Gastrocnemius medialis (tissue), 4 donors: ENCODE measurements at regions not wholly inside any gene's neighbourhood (a gene's known extent, or its start where the extent isn't known, plus 50 kb on each side); places are given as distances from the start of the nearest gene placed in this dataset.

ENCODE experiments used
- ATAC-seq, 2 donors: fragments of 150-250 bp; one replicate each; pipeline ENCODE4 v1.9.1; 2016
- DNase-seq, 2 donors: peaks; one replicate each; pipeline ENCODE4 v3.0.0-alpha.2; 2019
- H3K27ac ChIP-seq, 4 donors: fragments of 200-600 bp; sonication (generic); 1 replicate in 1 of 4; 2 replicates in 3 of 4; pipeline ENCODE4 v1.5.1; 2016 to 2018; ENCODE audit warnings: mild to moderate bottlenecking in 2 of 4, moderate library complexity in 1 of 4
- H3K27me3 ChIP-seq, 3 donors: fragments of 200-600 bp; sonication (generic) in 2 of 3; 1 replicate in 1 of 3; 2 replicates in 2 of 3; pipeline versions ENCODE4 v1.5.1 to v1.6.0; 2016 to 2019; ENCODE audit warnings: mild to moderate bottlenecking in 1 of 3, moderate library complexity in 1 of 3
- H3K36me3 ChIP-seq, 2 donors: fragments of 200-600 bp; sonication (generic) in 1 of 2; one replicate each; pipeline ENCODE4 v1.5.1; 2017 to 2018
- H3K4me1 ChIP-seq, 2 donors: fragments of 200-600 bp; sonication (generic) in 1 of 2; one replicate each; pipeline ENCODE4 v1.5.1; 2016 to 2017; ENCODE audit warnings: mild to moderate bottlenecking in 2 of 2
- H3K4me3 ChIP-seq, 4 donors: fragments of 200-600 bp; sonication (generic) in 3 of 4; 1 replicate in 1 of 4; 2 replicates in 3 of 4; pipeline ENCODE4 v1.5.1; 2016 to 2019; ENCODE audit warnings: mild to moderate bottlenecking in 2 of 4
- H3K9me3 ChIP-seq, 3 donors: fragments of 200-600 bp; sonication (generic) in 2 of 3; 1 replicate in 1 of 3; 2 replicates in 2 of 3; pipeline ENCODE4 v1.5.1; 2016 to 2019
- CTCF ChIP-seq, 5 experiments: fragments of 450-650 bp in 3 of 5; fragments of 200-600 bp in 2 of 5; sonication (generic) in 2 of 5; IDR thresholded peaks in 4 of 5; conservative IDR thresholded peaks in 1 of 5; 1 replicate in 4 of 5; 2 replicates in 1 of 5; pipeline ENCODE4 v1.5.1; 2016 to 2019; ENCODE audit warnings: antibody characterized with exemption in 5 of 5, mild to moderate bottlenecking in 3 of 5, moderate library complexity in 3 of 5
- POLR2A ChIP-seq, 2 donors: fragments of 450-650 bp; IDR thresholded peaks; one replicate each; pipeline ENCODE4 v1.6.1; 2017; ENCODE audit warnings: antibody characterized with exemption in 2 of 2, mild to moderate bottlenecking in 2 of 2, moderate library complexity in 2 of 2
- in situ Hi-C, 4 donors: fragments of 200-750 bp; cut with MboI; loops; one replicate each; pipeline versions ENCODE4 v1.15.0 to v1.8.0; 2017; ENCODE audit warnings: low sequenced_read_pairs in 4 of 4
- intact Hi-C: fragments of 100-400 bp; cut with DNase I; formaldehyde crosslinking; loops from one replicate; pipeline ENCODE4 v1.15.1; 2023; ENCODE audit warnings: low total_unique reads

- ATAC-seq (no peak), DNase-seq (no peak)
- H3K4me3 ChIP-seq = no peak overlapping the region
- in situ Hi-C loops (no loop called here), intact Hi-C loops (no loop called here)
- no peaks in the 10 kb centered on the region for H3K27me3 ChIP-seq
- no peaks in the 10 kb centered on the region for H3K36me3 ChIP-seq
- H3K27ac ChIP-seq = no peak overlapping the region
- TF ChIP-seq POLR2A (IDR thresholded peaks at IDR 0.05) = no peak
- no peak for TF ChIP-seq CTCF (IDR thresholded peaks at IDR 0.05 in 4 of 5, conservative IDR thresholded peaks at IDR 0.05 in 1 of 5)
- no peaks in the 10 kb centered on the region for H3K4me1 ChIP-seq
- no peaks in the 10 kb centered on the region for H3K9me3 ChIP-seq
Measured at GRCh38 chr22:47715866-47716578, 953.6 kb downstream of the TBC1D22A start.

- ATAC-seq (no peak), DNase-seq (no peak)
- Histone ChIP-seq H3K27ac (no peak overlapping the region), H3K9me3 (no peaks in the 10 kb centered on the region), H3K36me3 (no peaks in the 10 kb centered on the region), H3K4me1 (no peaks in the 10 kb centered on the region), H3K27me3 (no peaks in the 10 kb centered on the region), H3K4me3 (no peak overlapping the region)
- in situ Hi-C loops (no loop called here), intact Hi-C loops (no loop called here)
- TF ChIP-seq CTCF (IDR thresholded peaks at IDR 0.05 in 4 of 5, conservative IDR thresholded peaks at IDR 0.05 in 1 of 5) = no peak
- TF ChIP-seq POLR2A (IDR thresholded peaks at IDR 0.05) = no peak
Measured at GRCh38 chr22:47713941-47714340, 951.5 kb downstream of the TBC1D22A start.

GRCh38 chr22:47710135-47710534 lies 947.7 kb downstream of the TBC1D22A start:
- no peak overlapping the region for H3K27ac ChIP-seq
- no peaks in the 10 kb centered on the region for H3K36me3 ChIP-seq
- no peak for DNase-seq
- no peaks in the 10 kb centered on the region for H3K4me1 ChIP-seq
- intact Hi-C loops = no loop called here
- TF ChIP-seq CTCF (IDR thresholded peaks at IDR 0.05 in 4 of 5, conservative IDR thresholded peaks at IDR 0.05 in 1 of 5) (no peak), POLR2A (IDR thresholded peaks at IDR 0.05) (no peak)
- H3K27me3 ChIP-seq = no peaks in the 10 kb centered on the region
- no peak overlapping the region for H3K4me3 ChIP-seq
- no peak for ATAC-seq
- no peaks in the 10 kb centered on the region for H3K9me3 ChIP-seq
- in situ Hi-C loops = no loop called here

- H3K9me3 ChIP-seq = no peaks in the 10 kb centered on the region
- H3K36me3 ChIP-seq = no peaks in the 10 kb centered on the region
- H3K27ac ChIP-seq = no peak overlapping the region
- DNase-seq = no peak
- TF ChIP-seq CTCF (IDR thresholded peaks at IDR 0.05 in 4 of 5, conservative IDR thresholded peaks at IDR 0.05 in 1 of 5) (no peak), POLR2A (IDR thresholded peaks at IDR 0.05) (no peak)
- ATAC-seq = no peak
- H3K27me3 ChIP-seq = no peaks in the 10 kb centered on the region
- no peaks in the 10 kb centered on the region for H3K4me1 ChIP-seq
- in situ Hi-C loops (no loop called here), intact Hi-C loops (no loop called here)
- no peak overlapping the region for H3K4me3 ChIP-seq
Measured at GRCh38 chr22:47705350-47705749, 942.9 kb downstream of the TBC1D22A start.

GRCh38 chr22:47698906-47699305 lies 936.5 kb downstream of the TBC1D22A start:
- Histone ChIP-seq H3K4me1 (no peaks in the 10 kb centered on the region), H3K27ac (no peak overlapping the region), H3K9me3 (no peaks in the 10 kb centered on the region), H3K27me3 (no peaks in the 10 kb centered on the region), H3K36me3 (no peaks in the 10 kb centered on the region), H3K4me3 (no peak overlapping the region)
- intact Hi-C loops (no loop called here), in situ Hi-C loops (no loop called here)
- ATAC-seq (no peak), DNase-seq (no peak)
- TF ChIP-seq POLR2A (IDR thresholded peaks at IDR 0.05) = no peak
- no peak for TF ChIP-seq CTCF (IDR thresholded peaks at IDR 0.05 in 4 of 5, conservative IDR thresholded peaks at IDR 0.05 in 1 of 5)
